HG03060 (cell line): ENCODE measurements at regions not wholly inside any gene's neighbourhood (a gene's known extent, or its start where the extent isn't known, plus 50 kb on each side); places are given as distances from the start of the nearest gene placed in this dataset.

ENCODE experiments used
- ATAC-seq: cut with Tn5 transposase; IDR thresholded peaks from one replicate; pipeline ENCODE4 v1.9.1; 2021; ENCODE audit warnings: low read depth, moderate number of reproducible peaks; ENCODE audit not compliant: unreplicated experiment

DNA sequence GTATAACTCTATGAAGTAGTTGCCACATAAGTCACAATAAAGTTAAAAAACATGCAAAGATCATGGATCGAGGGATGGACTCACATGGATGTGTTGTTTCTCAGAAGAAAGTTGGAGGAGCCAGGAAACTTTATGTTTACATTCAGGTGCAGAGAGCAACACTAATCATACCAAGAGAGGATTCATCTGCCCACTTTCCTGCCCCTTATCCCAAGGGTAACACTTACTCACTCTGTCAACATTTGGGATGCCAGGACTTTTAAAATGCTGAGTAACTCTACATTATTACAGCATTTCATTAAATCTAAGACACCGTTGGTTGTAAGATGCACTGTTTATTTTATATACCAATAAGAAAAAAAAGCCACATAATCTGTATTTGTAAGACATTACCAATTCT lies 170.4 kb downstream of the KCNE4 start:
- no peak for ATAC-seq

DNA sequence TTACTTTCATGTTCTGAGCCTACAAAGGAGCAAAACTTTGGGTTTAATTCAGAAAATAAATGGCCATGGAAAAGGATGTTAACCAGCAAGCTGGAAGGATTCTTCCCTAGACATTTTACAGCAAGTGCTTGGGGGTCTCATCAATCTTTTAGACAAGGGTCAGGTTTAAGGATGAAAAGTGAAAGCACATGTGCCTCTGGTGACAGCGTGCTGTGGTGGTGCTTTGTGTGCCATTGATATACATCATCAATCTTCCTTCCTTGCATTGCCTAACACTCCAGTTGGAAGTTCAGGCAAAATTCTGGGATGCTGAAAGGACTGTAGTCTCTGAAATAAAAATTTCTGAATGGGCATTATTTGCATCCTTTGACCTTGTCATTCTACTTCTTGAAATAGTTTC lies 171.2 kb downstream of the KCNE4 start:
- ATAC-seq = no peak

DNA sequence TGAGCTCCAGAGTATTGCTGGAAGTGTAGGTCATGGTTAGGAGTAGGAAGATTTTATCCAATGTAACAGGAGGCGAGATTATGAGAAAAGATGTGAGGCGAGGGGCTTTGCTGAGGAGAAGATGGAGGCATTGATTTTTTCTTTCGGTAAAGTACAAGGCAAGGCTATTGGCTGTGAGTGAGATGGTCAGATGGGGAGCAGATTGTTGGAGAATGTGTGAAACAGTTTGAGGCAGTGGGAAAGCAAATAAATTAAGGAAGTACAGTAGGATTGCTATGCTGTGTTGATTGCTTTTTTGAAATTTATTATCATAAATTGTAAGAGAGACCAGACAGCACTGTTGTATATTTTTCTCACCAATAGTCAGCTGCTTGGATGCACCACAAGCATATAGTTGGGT lies 173.3 kb downstream of the KCNE4 start:
- ATAC-seq = no peak

DNA sequence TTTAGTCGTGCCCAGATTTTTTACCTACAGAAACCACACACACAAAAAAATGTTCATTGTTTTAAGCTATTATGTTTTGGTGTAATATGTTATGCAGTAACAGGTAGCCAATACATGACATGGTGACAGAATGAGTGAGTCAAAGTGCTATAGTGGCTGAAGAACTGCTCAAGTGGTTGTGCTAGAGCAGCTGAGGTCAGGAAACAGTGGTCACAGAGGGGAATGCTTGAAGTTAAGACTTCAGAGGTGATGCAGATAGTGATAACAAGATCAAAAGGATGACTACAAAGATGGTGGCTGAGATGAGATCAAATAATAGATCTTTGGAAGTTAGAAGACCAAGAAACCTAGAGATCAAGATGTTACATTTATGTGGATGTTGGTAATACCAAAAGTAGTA lies 174.3 kb downstream of the KCNE4 start:
- ATAC-seq = no peak

DNA sequence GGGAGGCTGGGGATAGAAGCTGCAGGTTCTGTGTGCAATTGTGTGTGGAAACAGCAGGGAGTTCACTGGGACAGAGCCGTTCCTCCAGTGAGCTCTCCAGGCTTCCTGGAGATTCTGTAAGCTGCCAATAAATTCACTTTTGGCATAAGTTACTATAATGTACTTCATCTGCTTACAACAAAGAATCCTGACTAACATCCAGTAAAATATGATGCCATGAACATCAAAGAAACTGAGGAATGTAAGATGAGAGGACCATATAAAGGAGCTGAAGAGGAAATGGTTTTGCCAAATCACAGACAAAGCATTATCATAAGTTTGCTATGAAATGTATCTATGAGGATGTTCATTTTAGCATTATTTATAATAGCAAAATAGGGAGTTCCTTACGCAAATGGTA lies 175.3 kb downstream of the KCNE4 start:
- ATAC-seq = no peak

DNA sequence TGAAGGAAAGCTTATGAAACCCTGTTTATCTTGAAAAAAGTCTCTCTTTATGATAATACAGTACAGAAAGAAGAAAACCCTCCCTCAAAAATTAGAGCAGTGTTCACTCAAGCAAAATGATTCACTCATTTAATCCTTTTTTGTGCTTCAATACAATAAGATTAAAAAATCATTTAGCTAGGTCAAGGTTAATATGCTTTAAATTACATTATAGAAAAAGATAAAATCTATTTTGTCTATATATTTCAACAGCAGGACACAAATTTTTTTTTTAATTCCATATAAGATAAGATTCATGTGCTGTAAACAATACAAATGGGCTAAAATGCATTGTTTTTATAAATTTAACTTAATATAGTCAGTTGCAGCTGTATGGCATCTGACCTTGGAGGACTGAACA lies 176.9 kb downstream of the KCNE4 start:
- no peak for ATAC-seq

DNA sequence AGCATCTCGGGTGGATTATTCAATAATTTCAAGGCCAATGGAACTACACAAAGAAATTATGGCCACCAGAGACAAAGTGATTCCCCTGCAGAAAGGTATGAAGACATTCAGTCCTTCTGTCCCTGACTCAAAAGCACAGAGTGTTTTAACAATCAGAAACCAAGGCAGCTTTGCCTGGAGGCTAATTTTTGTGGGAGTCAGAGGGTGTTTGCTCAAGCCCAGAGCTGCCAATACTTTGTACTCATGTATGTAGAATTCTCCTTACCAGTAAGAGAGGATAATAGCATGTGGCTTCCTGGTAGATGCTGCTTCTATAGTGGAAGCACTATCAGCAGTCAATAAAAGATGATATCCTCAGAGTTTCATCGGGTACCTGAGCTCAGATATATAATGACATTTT lies 178.4 kb downstream of the KCNE4 start:
- ATAC-seq = no peak

DNA sequence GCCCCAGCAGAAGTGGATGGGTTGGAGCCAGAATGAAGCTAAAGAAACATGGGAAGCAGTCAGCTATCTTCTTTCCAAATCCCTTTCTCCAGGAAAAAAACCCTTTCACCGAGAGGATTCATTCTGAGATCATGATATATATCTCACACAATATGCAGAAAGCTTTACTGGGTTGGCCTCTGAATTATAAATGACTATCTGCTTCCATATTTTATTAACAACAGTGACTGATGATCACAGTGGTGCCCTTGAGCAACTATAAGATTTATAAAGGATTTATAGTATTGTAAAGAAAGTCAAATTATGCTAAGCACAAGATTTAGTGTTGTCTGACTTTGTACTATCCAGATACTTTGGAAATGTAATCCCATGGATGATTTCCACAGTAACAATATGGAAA lies 180.3 kb downstream of the KCNE4 start:
- no peak for ATAC-seq

DNA sequence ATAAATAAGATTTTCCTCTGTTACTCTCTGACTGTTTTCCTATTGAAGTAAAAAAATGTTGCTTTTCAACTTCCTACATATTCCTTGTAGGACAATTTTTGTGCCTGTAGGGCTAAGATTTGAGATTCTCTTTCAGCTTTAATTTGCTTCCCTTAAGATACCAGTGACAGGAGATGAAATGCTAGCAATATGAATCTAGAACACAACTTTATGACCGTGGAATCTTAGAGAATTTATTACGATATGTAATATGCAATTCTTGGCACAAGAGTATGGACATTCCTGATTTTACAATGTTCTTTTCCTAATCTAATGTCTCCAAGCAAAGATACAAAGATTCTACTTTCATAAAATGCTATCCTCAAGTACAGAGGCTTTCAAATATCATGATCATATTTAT lies 180.9 kb downstream of the KCNE4 start:
- no peak for ATAC-seq

DNA sequence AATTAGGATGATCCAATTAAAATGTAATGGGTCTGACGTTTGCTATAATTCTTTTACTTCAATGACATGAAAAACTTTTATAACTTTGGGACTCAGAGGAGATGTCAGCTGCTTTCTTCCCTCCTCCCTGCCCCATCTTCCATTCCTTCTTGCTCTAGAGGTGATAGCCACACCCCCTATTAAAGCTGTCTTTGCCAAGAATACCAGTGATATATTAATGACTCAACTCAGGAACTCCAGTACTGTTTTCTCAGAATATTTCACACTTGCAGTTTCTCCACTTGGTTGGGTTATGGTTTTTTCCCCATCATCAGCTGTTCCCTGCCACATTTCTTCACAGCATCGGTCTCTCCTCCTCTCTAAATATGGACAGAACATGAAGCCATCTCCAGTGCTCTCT lies 184.0 kb downstream of the KCNE4 start:
- ATAC-seq = no peak

DNA sequence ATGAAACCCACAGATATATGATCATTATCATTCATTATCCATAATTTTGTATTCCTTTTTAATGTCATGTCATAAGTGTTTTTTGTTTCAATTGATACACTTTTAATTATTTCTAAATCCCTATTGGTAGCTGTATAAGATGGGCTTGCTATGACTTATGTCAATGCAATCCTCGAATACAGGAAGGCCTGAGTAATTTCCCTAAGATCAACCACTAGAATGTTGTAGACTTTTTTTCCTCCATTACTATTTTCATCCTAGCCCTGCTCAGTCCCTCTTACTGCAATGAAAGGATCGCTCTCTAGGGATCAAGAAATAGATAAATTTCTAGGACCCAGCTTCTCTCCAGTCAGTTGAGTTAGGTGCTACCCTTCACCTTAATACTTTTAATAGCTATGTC lies 186.3 kb downstream of the KCNE4 start:
- ATAC-seq = no peak

DNA sequence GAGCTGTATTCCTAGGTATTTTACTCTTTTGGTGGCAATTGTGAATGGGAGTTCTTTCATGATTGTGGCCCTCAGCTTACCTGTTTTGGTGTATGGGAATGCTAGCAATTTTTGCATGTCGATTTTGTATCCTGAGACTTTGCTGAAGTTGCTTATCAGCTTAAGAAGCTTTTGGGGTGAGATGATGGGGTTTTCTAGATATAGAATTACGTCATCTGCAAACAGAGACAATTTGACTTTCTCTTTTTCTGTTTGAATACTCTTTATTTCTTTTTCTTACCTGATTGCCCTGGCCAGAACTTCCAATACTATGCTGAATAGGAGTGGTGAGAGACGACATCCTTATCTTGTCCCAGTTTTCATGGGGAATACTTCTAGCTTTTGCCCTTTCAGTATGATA lies 191.2 kb downstream of the KCNE4 start:
- ATAC-seq = no peak

DNA sequence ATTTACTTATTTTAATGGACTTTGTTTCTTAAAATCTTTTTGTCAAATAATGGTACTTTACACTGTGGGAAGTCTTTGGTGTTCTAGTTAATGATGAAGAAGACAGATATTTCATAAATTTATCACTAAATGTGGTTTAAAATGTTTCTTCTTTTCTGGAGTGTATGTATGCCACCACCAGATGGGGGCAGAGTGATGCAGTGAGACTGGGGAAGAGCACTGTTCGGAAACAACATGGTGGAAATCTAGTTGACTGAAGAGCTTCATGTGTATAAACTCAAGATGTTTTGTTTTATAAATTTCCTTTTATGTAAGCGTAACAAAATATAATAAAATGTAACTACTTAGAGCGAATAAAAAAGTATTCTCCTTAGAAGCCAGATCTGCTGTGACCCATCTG lies 195.1 kb downstream of the KCNE4 start:
- no peak for ATAC-seq

DNA sequence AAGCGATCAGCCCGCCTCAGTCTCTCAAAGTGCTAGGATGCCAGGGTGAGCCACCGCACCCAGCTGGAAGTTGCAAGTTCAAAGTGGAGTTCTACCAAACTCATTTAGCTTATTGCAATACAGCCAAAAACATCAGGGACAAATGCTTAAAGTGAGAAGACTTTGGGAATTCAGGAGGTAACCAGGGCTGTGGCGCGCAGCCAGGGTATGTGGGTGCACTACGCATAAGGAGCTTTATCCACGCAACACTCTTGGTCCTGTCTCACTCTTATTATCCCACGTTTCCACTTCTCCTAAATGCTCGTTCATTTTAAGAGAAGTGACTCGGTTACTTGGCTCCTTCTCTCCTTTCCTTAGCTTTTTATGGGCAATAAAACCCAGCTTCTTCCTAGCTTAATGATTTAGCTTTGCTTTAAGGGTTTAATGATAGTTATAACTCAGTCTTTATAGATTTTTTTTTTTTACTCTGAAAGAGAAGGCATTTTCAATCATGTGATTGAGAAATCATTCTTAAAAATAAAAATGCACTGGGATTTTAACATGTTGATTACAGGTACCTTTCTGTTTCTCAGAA lies 199.8 kb downstream of the KCNE4 start:
- no peak for ATAC-seq

DNA sequence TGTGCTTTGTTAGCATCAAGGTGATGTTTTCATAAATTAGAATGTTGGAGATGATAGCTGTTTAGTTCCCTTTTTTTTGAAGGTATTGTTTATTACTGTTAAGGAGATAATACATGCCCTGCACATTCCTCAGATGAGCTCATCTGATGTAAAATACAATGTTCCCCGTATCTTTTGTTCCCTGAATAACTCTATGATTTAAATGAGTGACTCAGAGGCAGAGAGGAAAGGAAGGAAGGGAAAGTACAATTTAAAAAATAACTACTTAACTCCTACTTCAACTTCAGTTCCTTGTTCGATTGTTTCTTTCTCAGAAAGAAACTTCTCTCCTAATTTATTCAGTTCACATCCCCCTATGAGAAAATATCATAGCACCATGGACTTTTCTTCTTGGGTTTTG lies 208.7 kb downstream of the KCNE4 start:
- no peak for ATAC-seq

DNA sequence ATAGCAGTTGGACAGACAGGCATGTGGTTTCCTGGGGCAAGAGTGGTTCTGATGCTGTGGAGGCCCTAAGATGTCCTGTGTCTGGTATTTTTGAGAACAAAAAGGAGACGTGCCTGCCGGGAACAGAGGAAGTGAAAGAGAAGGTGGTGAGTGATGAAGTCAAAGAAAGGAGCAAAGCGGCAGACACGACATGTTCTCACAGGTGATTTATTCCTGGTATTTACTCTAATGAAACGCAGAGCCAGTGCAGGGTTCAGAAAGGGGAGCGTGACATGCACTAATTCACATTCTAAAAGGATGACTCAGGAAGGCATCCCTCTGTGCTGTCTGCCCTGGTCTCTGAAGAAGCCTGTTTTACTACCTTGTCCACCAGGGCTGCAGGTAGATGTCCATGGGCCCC lies 211.0 kb downstream of the KCNE4 start:
- ATAC-seq = no peak

DNA sequence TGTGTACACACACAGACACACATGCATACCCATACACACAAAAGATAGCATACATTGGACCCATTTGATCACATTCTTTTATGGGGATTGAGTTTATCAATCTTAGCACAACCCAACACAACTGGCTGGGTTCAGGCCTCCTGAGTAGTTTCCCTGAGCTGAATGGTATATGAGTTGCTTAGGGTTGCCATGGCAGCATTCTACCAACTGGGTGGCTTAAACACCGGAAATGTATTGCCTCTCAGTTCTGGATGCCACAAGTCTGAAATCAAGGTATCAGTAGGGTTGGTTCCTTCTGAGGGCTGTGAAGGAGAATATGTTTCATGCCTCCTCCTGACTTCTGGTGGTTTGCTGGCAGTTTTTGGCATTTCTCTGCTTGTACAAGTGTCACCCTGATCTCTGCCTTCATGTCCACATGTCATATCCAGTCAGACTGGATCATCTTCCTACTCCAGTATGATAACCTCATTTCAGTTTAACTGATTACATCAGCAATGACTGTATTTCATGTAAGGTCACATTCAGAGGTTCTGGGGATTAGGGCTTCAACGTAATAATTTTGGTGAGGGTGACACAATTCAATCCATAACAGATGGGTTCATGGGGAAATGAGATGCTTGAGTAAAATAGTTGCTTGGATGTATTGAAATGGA lies 212.7 kb downstream of the KCNE4 start:
- no peak for ATAC-seq

DNA sequence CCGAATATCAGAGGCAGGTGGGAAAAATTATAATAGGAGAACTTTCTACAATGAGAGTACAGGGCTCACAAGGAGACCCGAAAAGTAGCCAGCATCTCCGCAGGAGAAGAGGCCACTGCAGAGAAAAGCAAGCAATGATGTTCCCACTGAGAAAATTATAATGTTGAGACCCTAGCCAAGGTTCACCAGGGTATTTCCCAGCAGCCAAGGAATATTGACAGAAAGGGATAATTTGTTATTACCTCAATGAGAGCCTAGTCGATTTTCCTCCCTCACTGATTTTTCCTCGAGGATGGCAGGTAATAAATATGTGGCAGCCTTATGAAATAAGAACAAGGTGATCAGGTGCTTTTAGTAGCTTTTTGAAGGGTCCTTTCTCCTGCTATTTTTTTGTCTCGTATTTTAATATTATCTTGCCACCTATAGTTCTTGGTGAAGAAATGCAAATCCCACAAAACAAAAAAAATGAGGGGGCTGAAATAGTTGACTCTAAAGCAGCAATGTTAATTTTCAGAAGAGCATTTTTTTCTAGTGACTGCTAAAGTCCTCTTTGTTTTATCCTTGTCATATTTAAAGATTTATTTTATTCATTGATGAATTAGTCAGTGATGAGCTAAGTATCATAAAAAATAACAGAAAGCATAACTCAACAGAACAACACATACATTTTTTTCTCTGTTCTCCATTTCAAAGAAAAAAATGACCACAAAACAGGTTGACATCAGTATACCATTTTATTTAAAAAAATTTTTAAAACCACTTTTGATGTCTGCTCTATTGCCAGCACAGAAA lies 215.4 kb downstream of the KCNE4 start:
- ATAC-seq = no peak

DNA sequence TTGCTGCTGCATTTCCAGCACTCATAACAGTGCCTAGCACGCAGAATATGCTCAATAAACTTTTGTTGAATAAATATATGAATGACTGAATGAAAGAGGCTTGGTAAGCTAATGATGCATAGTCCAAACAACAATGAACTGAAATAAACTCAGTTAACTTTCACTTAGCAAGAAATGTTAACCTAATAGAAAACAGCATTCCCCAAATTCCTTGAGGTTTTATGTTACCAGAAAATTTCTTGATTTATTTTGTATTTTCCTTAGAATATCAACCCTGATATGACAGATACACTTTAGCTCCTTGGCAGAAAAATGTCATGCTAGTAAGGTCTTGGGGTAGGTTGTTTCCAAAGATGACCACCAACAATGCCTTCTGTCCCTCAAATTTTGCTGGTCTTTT lies 217.4 kb downstream of the KCNE4 start:
- ATAC-seq = no peak

DNA sequence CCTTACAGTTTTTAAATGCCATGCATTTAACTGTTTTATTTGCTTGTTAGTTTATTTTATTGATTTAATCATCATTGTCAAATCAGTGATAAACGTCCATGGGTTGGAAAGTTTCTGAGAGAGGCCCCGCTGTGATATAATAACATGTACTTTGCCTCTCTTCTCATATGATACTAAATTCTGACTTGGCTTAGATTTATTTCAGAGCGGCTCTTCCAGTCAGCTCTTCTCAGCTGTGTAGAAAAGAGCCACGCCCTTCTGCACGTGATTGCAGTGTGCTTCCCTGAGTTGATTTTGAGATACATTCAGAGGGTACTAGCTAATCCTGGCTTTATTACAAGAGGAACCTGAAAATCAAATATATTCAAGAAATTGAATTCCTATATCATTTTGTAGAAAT lies 218.6 kb downstream of the KCNE4 start:
- no peak for ATAC-seq

DNA sequence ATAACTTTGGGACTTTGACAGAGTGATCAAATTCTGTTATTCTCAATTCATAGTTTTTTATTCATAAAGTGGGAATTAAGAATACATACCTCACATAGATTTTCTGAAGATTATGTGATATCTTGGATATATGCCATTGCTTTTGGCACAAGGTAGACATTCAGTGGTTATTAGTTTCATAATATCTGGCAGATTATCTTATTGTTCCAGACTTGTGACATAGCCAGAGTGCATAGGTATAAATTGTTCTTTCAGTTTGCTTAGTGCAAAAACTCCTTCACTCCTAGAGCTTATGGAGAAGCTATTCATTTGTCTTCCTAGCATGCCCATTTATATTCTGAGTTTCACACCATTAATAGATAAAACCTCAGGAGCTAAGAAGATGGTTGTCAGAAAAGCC lies 222.0 kb downstream of the KCNE4 start:
- no peak for ATAC-seq

DNA sequence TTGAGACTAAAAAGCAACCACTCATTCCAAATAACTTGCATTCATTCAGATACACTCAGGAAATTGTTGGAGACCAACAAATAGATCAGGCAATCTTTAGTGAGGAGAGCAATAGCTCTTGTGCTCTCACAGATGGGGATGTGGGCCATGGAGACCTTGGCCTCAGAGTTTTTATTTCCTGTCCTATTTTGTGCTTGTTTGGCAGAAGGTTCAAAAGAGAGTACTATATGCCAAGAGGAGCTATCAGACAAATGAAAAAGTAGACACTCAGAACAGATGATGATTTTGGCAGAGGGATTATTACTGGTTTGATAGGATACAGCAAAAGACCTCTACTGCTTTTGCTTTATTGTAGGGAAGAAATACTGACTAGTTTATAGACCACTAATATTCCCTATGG lies 230.2 kb downstream of the KCNE4 start:
- ATAC-seq = no peak
